H9 (cell line): ENCODE measurements at regions not wholly inside any gene's neighbourhood (a gene's known extent, or its start where the extent isn't known, plus 50 kb on each side); places are given as distances from the start of the nearest gene placed in this dataset.

ENCODE experiments used
- DNase-seq: peaks from one replicate; pipeline ENCODE4 v3.0.0-alpha.2; 2017
- H2AFZ ChIP-seq: one replicate; pipeline ENCODE4 v1.6.1; 2013; ENCODE audit warnings: mild to moderate bottlenecking, low read length, control low read depth, moderate library complexity
- H2AK5ac ChIP-seq: 2 replicates; pipeline ENCODE4 v1.6.1; 2013; ENCODE audit warnings: low read length, control low read depth, mixed read lengths; ENCODE audit not compliant: insufficient read length
- H2BK120ac ChIP-seq: one replicate; pipeline ENCODE4 v1.6.1; 2013; ENCODE audit warnings: low read depth, mild to moderate bottlenecking, low read length, control low read depth, inconsistent platforms; ENCODE audit not compliant: poor library complexity, severe bottlenecking
- H2BK12ac ChIP-seq: 2 replicates; pipeline ENCODE4 v1.6.1; 2013; ENCODE audit warnings: low read length, control low read depth, mixed read lengths, low read depth; ENCODE audit not compliant: insufficient read length
- H2BK15ac ChIP-seq: 2 replicates; pipeline ENCODE4 v1.6.1; 2013; ENCODE audit warnings: low read depth, low read length, control low read depth
- H2BK20ac ChIP-seq: one replicate; pipeline ENCODE4 v1.6.1; 2013; ENCODE audit warnings: low read depth, mild to moderate bottlenecking, low read length, control low read depth, inconsistent platforms; ENCODE audit not compliant: poor library complexity, severe bottlenecking
- H2BK5ac ChIP-seq: 2 replicates; pipeline ENCODE4 v1.6.1; 2013; ENCODE audit warnings: low read length, control low read depth, mixed read lengths; ENCODE audit not compliant: insufficient read length
- H3K14ac ChIP-seq: 2 replicates; pipeline ENCODE4 v1.6.1; 2013; ENCODE audit warnings: low read length, control low read depth; ENCODE audit not compliant: insufficient read depth
- H3K18ac ChIP-seq: 2 replicates; pipeline ENCODE4 v1.6.1; 2013; ENCODE audit warnings: low read depth, mild to moderate bottlenecking, mixed read lengths, low read length, control low read depth; ENCODE audit not compliant: insufficient read length
- H3K23ac ChIP-seq: 2 replicates; pipeline ENCODE4 v1.6.1; 2013; ENCODE audit warnings: low read length, control low read depth, mixed read lengths, low read depth; ENCODE audit not compliant: insufficient read length
- H3K23me2 ChIP-seq: 2 replicates; pipeline ENCODE4 v1.6.1; 2013; ENCODE audit warnings: low read depth, mild to moderate bottlenecking, mixed read lengths, low read length, control low read depth; ENCODE audit not compliant: insufficient read length, poor library complexity, severe bottlenecking
- H3K27ac ChIP-seq: 2 replicates; pipeline ENCODE4 v1.5.1; 2013; ENCODE audit warnings: low read length, control low read depth, mixed read lengths, low read depth; ENCODE audit not compliant: insufficient read length
- H3K27me3 ChIP-seq: 2 replicates; pipeline ENCODE4 v1.6.1; 2013; ENCODE audit warnings: low read length, control low read depth, inconsistent platforms; ENCODE audit not compliant: insufficient read depth
- H3K4ac ChIP-seq: 2 replicates; pipeline ENCODE4 v1.6.1; 2013; ENCODE audit warnings: low read depth, mild to moderate bottlenecking, control low read depth, inconsistent platforms, low read length, moderate library complexity
- H3K4me1 ChIP-seq: 2 replicates; pipeline ENCODE4 v1.6.1; 2013; ENCODE audit warnings: low read length, control low read depth, inconsistent platforms; ENCODE audit not compliant: insufficient read depth
- H3K4me2 ChIP-seq: 2 replicates; pipeline ENCODE4 v1.6.1; 2013; ENCODE audit warnings: low read length, control low read depth, mixed read lengths; ENCODE audit not compliant: insufficient read length, insufficient read depth
- H3K56ac ChIP-seq: 2 replicates; pipeline ENCODE4 v1.6.1; 2013; ENCODE audit warnings: low read depth, mild to moderate bottlenecking, mixed read lengths, low read length, control low read depth; ENCODE audit not compliant: insufficient read length
- H3K79me1 ChIP-seq: 2 replicates; pipeline ENCODE4 v1.6.1; 2013; ENCODE audit warnings: low read depth, mild to moderate bottlenecking, moderate library complexity, low read length, control low read depth, inconsistent platforms; ENCODE audit not compliant: insufficient read depth, poor library complexity, severe bottlenecking
- H3K79me2 ChIP-seq: 2 replicates; pipeline ENCODE4 v1.6.1; 2013; ENCODE audit warnings: low read length, control low read depth, inconsistent platforms; ENCODE audit not compliant: insufficient read depth
- H3K9ac ChIP-seq: 2 replicates; pipeline ENCODE4 v1.6.1; 2013; ENCODE audit warnings: low read length, control low read depth, mixed read lengths; ENCODE audit not compliant: insufficient read length; ENCODE audit errors: extremely low read depth
- H3K9me3 ChIP-seq: one replicate; pipeline ENCODE4 v1.6.1; 2013; ENCODE audit warnings: low read depth, low read length, inconsistent platforms; ENCODE audit not compliant: control insufficient read depth
- H3T11ph ChIP-seq: one replicate; pipeline ENCODE4 v1.6.1; 2013; ENCODE audit warnings: mild to moderate bottlenecking, low read length, control low read depth, inconsistent platforms
- H4K20me1 ChIP-seq: one replicate; pipeline ENCODE4 v1.6.1; 2013; ENCODE audit not compliant: control insufficient read depth, insufficient read length, insufficient read depth
- H4K5ac ChIP-seq: 2 replicates; pipeline ENCODE4 v1.6.1; 2013; ENCODE audit warnings: low read depth, mild to moderate bottlenecking, mixed read lengths, low read length, control low read depth; ENCODE audit not compliant: insufficient read length
- H4K8ac ChIP-seq: replicated peaks from 2 replicates; pipeline ENCODE4 v1.6.1; 2013; ENCODE audit warnings: low read length, control low read depth, mixed read lengths, low read depth; ENCODE audit not compliant: insufficient read length
- H4K91ac ChIP-seq: 2 replicates; pipeline ENCODE4 v1.6.1; 2013; ENCODE audit warnings: low read depth, mild to moderate bottlenecking, moderate library complexity, mixed read lengths, low read length, control low read depth; ENCODE audit not compliant: insufficient read length
- H3K27ac Mint-ChIP-seq, 3 experiments: 2 replicates in 2 of 3; 3 replicates in 1 of 3; pipeline ENCODE4 v1.8.0; 2020 to 2021; ENCODE audit warnings: mixed read lengths in 3 of 3, mild to moderate bottlenecking in 1 of 3, moderate library complexity in 1 of 3
- H3K27me3 Mint-ChIP-seq: 2 replicates; pipeline ENCODE4 v1.8.0; 2021; ENCODE audit warnings: low read depth, mild to moderate bottlenecking, moderate library complexity, mixed read lengths
- H3K36me3 Mint-ChIP-seq, 3 experiments: 2 replicates in 2 of 3; 3 replicates in 1 of 3; pipeline ENCODE4 v1.8.0; 2020 to 2021; ENCODE audit warnings: low read depth in 3 of 3, mixed read lengths in 3 of 3; ENCODE audit not compliant: insufficient read depth in 1 of 3
- H3K4me1 Mint-ChIP-seq, 2 experiments: 2 replicates each; pipeline ENCODE4 v1.8.0; 2020; ENCODE audit warnings: mixed read lengths in 2 of 2
- H3K4me3 Mint-ChIP-seq, 2 experiments: 2 replicates in 1 of 2; 3 replicates in 1 of 2; pipeline ENCODE4 v1.8.0; 2020 to 2021; ENCODE audit warnings: mild to moderate bottlenecking in 2 of 2, mixed read lengths in 2 of 2, moderate library complexity in 1 of 2
- H3K9me3 Mint-ChIP-seq, 2 experiments: 2 replicates in 1 of 2; 3 replicates in 1 of 2; pipeline ENCODE4 v1.8.0; 2020; ENCODE audit warnings: mild to moderate bottlenecking in 2 of 2, mixed read lengths in 2 of 2, moderate library complexity in 1 of 2
- WGBS: extraction: QIAGEN DNeasy Blood & Tissue Kit; methylation state at CpG from one replicate; pipeline ENCODE4 v1.1.7; 2013; ENCODE audit warnings: missing lambda C conversion rate, low lambda C conversion rate, mixed read lengths; ENCODE audit not compliant: insufficient read length; ENCODE audit errors: extremely low coverage; 5-methylcytosine and 5-hydroxymethylcytosine counted together
- TF ChIP-seq, protein P1 (sequence below): fragments of 200-600 bp; sonication (generic); conservative IDR thresholded peaks from 3 replicates; pipeline ENCODE4 v1.8.0; 2021; ENCODE audit warnings: antibody characterized with exemption, mild to moderate bottlenecking

DNA sequence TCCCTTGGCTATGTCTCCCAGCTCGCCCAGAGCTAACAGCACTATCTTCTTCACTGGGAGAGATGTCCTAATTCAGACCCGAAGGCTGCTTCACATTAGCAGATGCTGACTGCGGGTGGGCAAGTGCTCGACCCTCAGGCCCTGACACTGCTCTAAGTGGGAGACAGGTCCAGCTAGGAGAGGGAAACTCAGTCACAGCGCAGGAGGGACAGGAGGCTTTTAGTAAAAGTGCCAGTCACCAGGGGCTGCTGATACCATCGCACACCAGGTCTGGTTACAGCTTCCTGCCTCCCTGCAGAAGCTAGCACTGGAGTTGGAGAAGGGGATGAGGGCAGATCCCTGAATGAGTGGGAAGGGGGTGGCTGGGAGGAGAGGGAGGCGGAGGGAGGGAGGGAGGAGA is 365.8 kb upstream of the RGMA start:
- TF ChIP-seq, protein P1, sequence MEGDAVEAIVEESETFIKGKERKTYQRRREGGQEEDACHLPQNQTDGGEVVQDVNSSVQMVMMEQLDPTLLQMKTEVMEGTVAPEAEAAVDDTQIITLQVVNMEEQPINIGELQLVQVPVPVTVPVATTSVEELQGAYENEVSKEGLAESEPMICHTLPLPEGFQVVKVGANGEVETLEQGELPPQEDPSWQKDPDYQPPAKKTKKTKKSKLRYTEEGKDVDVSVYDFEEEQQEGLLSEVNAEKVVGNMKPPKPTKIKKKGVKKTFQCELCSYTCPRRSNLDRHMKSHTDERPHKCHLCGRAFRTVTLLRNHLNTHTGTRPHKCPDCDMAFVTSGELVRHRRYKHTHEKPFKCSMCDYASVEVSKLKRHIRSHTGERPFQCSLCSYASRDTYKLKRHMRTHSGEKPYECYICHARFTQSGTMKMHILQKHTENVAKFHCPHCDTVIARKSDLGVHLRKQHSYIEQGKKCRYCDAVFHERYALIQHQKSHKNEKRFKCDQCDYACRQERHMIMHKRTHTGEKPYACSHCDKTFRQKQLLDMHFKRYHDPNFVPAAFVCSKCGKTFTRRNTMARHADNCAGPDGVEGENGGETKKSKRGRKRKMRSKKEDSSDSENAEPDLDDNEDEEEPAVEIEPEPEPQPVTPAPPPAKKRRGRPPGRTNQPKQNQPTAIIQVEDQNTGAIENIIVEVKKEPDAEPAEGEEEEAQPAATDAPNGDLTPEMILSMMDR: no peak
- H2BK12ac ChIP-seq: no peak overlapping the region
- H2AK5ac ChIP-seq: no peak overlapping the region
- no peak overlapping the region for H3K4me3 Mint-ChIP-seq
- H3K23me2 ChIP-seq: no peaks in the 10 kb centered on the region
- no peak overlapping the region for H2BK5ac ChIP-seq
- no peak overlapping the region for H3K4me2 ChIP-seq
- no peaks in the 10 kb centered on the region; the same call in none of the 2 replicates for H3K27me3 Mint-ChIP-seq
- no peak overlapping the region for H4K91ac ChIP-seq
- H3T11ph ChIP-seq: no peak overlapping the region
- H3K9me3 Mint-ChIP-seq: no peaks in the 10 kb centered on the region
- no peak overlapping the region for H3K4ac ChIP-seq
- no CpG with 5 or more reads among the region's 7 CpGs for WGBS
- H2BK120ac ChIP-seq: no peak overlapping the region
- no peaks in the 10 kb centered on the region for H3K9me3 ChIP-seq
- 0 out of 7 replicates have a peak overlapping the region, but pooled peaks of 1 of the 3 experiments have one; percentile 55 for H3K27ac Mint-ChIP-seq
- H2BK20ac ChIP-seq: no peak overlapping the region
- H3K23ac ChIP-seq: no peak overlapping the region
- H3K27ac ChIP-seq: no peak overlapping the region
- H3K9ac ChIP-seq: no peak overlapping the region
- no peak overlapping the region for H2BK15ac ChIP-seq
- H3K36me3 Mint-ChIP-seq: peaks cover 0 to 2% (median 0%) of the 10 kb centered on the region in 3 experiments; a peak in 1 of 7 replicates
- H3K4me1 Mint-ChIP-seq: peaks cover 25 to 28% of the 10 kb centered on the region in 2 experiments
- peaks cover 5% of the 10 kb centered on the region for H3K4me1 ChIP-seq
- no peak overlapping the region for H2AFZ ChIP-seq
- H3K79me1 ChIP-seq: no peaks in the 10 kb centered on the region
- no peak overlapping the region for H3K18ac ChIP-seq
- no peaks in the 10 kb centered on the region for H3K27me3 ChIP-seq
- no peaks in the 10 kb centered on the region for H3K79me2 ChIP-seq
- no peak overlapping the region for H4K5ac ChIP-seq
- H4K20me1 ChIP-seq: no peaks in the 10 kb centered on the region
- no peak for DNase-seq
- no peak overlapping the region for H3K56ac ChIP-seq
- H4K8ac ChIP-seq: no peak overlapping the region
- H3K14ac ChIP-seq: no peak overlapping the region
